Dermis blood vessel endothelial cell (primary cell): ENCODE measurements at regions not wholly inside any gene's neighbourhood (a gene's known extent, or its start where the extent isn't known, plus 50 kb on each side); places are given as distances from the start of the nearest gene placed in this dataset.

Experiments
- DNase-seq: peaks from one replicate; pipeline ENCODE4 v3.0.0; 2010

- DNase-seq: no peak
Measured at GRCh38 chr10:89829262-89829886, 128.0 kb downstream of the KIF20B start.

GRCh38 chr10:89829887-89830269 is 128.5 kb downstream of the KIF20B start:
- DNase-seq: no peak

GRCh38 chr10:89830624-89831023 is 129.2 kb downstream of the KIF20B start:
- DNase-seq: no peak

- DNase-seq: no peak
Measured at GRCh38 chr10:89836840-89837164, 135.4 kb downstream of the KIF20B start.

- peak; percentile 32 for DNase-seq
Measured at GRCh38 chr10:89837165-89838043, 136.0 kb downstream of the KIF20B start.

- no peak for DNase-seq
Measured at GRCh38 chr10:89838044-89838615, 136.7 kb downstream of the KIF20B start.

- no peak for DNase-seq
Measured at GRCh38 chr10:89845541-89846280, 144.3 kb downstream of the KIF20B start.

- DNase-seq: no peak
Measured at GRCh38 chr10:89846281-89846630, 144.9 kb downstream of the KIF20B start.

GRCh38 chr10:89846786-89847185 is 145.4 kb downstream of the KIF20B start:
- no peak for DNase-seq

GRCh38 chr10:89852872-89853271 is 151.5 kb downstream of the KIF20B start:
- DNase-seq: no peak

GRCh38 chr10:89853781-89854191 is 152.4 kb downstream of the KIF20B start:
- no peak for DNase-seq

- DNase-seq: no peak
Measured at GRCh38 chr10:89857431-89858042, 156.1 kb downstream of the KIF20B start.

- no peak for DNase-seq
Measured at GRCh38 chr10:89861199-89861573, 159.8 kb downstream of the KIF20B start.

GRCh38 chr10:89861584-89862301 is 160.4 kb downstream of the KIF20B start:
- DNase-seq: no peak

GRCh38 chr10:89867964-89868363 is 166.6 kb downstream of the KIF20B start:
- DNase-seq: no peak

- DNase-seq: no peak
Measured at GRCh38 chr10:89869180-89869579, 167.8 kb downstream of the KIF20B start.

- DNase-seq: no peak
Measured at GRCh38 chr10:89869592-89870156, 168.3 kb downstream of the KIF20B start.

- no peak for DNase-seq
Measured at GRCh38 chr10:89870936-89871335, 169.5 kb downstream of the KIF20B start.

- DNase-seq: no peak
Measured at GRCh38 chr10:89873055-89873454, 171.7 kb downstream of the KIF20B start.

GRCh38 chr10:89875557-89875956 is 174.2 kb downstream of the KIF20B start:
- no peak for DNase-seq

GRCh38 chr10:89879121-89879520 is 177.7 kb downstream of the KIF20B start:
- DNase-seq: no peak

GRCh38 chr10:89887406-89887805 is 186.0 kb downstream of the KIF20B start:
- no peak for DNase-seq
